CD4-positive, alpha-beta T cell treated with Interleukin-4 for 4 hours (primary cell): ENCODE measurements at regions not wholly inside any gene's neighbourhood (a gene's known extent, or its start where the extent isn't known, plus 50 kb on each side); places are given as distances from the start of the nearest gene placed in this dataset.

Source experiments
- DNase-seq: peaks from one replicate; pipeline ENCODE4 v3.0.0-alpha.2; 2020

DNA sequence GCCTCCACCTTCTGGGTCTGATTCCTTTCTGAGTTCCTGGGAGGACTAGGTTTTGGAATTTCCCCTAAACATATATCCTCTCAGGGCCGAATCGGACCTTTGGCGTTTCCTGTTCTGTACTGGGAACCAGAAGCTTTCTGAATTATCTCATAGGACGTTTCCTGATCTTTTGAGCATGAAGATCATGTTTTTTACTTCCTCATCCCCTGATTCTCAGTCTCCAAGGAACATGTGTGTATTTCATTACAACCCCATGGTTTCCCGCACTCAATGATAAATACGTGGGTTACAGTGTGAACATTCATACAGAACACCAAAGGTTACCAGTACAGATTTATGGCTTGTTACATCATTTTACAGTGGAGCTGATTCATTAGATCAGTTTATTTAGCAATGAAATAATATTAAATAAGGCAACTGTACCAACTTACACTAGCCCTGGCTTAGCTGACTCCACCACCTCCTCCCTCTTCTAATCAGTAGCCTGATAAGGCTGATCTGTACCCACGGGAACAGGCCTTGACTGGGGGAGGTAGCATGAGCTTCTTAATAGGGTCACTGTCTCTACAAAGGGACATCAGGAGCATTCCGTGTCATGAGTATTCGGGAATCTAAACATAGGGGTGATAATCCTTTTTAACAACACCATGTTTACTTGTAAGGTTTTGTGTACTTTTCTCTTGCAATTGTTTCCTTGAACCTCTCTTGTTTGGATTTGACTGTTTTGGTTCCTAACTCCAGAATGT lies 57.8 kb upstream of the ERRFI1 start:
- no peak for DNase-seq

DNA sequence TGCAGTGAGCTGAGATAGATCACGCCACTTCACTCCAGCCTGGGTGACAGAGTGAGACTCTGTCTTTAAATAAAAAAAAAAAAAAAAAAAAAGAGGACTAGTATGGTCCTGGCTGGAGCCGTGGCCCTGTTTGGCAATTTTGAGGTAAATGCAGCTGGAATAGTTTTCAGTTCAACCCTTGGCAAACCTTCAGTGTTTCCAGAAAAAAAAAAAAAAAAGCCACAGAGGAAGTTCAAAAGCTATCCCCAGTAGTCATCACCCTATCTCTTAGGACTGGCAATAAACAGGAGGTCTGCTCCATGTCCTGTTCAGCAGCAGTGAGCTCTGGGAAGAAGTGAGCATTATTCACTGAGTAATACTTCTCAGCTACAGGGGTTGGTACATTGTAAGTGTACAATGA lies 56.8 kb upstream of the ERRFI1 start:
- no peak for DNase-seq

DNA sequence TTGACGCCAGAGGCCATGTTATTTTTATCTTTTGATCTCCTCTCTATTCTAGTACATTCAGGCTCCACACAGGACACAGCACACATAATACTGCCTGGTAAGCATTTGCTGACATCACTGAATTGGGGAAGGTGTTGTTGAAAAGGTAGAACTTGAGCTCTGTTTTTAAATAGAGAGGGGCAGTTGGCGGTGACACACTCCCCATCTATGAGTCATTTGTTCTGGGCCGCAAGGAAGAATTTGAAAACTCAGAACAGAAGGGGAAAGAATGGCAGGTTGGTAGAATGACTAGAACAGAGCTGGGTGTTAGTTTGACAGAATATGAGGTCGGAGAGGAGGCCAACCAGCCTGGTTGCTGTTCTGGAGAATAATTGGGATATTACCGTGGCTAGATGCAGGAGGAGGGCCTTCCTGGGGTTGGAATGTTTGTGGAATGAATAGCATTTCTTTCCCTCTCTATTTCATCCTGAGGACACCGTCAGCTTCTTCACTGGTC lies 52.1 kb upstream of the ERRFI1 start:
- no peak for DNase-seq

DNA sequence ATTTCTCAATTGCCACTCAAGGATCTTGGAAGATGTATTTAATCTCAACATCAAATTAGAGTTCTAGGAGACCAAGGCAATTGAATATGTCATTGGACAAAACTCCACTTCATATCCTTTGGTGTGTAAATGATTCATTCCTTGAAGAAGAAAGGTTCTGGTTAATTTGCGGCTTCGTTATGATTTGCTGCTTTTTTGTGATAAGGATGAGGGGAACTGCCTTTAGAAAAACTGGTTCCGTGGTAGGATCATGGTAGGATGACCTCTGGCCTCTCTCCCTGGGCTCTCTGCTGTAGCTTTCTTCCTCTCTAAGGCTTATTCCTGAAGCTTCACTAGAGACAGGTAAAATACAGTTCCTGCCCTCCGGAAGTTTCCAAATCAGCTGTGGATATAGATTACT lies 51.5 kb upstream of the ERRFI1 start:
- DNase-seq = no peak

DNA sequence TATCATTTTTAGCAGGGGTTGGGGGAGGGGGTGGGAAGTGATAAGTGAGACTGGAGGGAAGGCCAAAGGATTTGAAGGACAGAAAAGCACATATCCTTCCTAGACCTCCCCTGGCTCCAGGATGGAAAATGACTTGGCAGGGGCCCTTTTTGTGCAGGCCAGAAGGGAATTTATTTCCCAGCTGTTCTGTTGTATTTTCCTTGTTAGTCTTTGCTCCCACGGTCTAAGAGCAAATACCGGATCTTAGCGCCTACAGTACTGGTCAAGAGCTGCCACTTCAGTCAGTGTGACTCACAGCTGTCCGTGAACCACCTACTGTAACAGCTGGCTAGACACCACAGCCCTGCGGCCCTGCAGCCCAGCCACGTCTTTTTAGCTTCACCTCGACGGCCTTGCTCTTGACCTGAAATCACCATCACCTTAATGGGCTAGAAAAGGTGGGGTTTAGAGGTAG lies 51.0 kb upstream of the ERRFI1 start:
- no peak for DNase-seq

DNA sequence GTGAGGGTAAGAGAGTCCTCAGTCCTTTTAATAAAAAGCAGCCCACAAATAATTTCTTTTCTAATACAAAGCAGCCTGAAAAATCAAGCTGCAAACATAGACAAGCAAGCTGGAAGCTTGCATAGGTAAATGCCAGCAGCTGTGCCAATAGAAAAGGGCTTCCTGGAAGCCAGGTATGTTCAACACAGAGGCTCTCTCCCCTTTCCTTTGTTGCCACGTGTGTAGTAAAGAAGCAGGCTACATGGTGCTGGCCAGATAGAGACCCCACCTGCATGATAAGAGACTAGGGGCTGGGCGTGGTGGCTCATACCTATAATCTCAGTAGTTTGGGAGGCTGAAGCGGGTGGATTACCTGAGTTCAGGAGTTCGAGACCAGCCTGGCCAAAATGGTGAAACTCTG lies 50.1 kb upstream of the ERRFI1 start:
- DNase-seq = no peak
